B cell (primary cell): ENCODE measurements at regions not wholly inside any gene's neighbourhood (a gene's known extent, or its start where the extent isn't known, plus 50 kb on each side); places are given as distances from the start of the nearest gene placed in this dataset.

Experiments used
- ATAC-seq: fragments of 200-7000 bp; cut with Tn5 transposase; one replicate; pipeline ENCODE4 v1.10.0; 2021; ENCODE audit warnings: low read depth, mild to moderate bottlenecking, moderate number of reproducible peaks, moderate library complexity
- CTCF ChIA-PET: fragments of 350-600 bp; sonication (Branson Sonifier 250); formaldehyde crosslinking; loops from one replicate; lab custom pipeline; 2021; ENCODE audit warnings: antibody characterized with exemption, inconsistent platforms; lab: Charles Lee
- POLR2A ChIA-PET: fragments of 350-600 bp; sonication (Branson Sonifier 250); formaldehyde crosslinking; loops from one replicate; lab custom pipeline; 2021; ENCODE audit warnings: antibody characterized with exemption; lab: Charles Lee
- DNase-seq: peaks from one replicate; pipeline ENCODE4 v3.0.0; 2013
- H2AFZ ChIP-seq: 2 replicates; pipeline ENCODE4 v1.6.1; 2012; ENCODE audit warnings: mild to moderate bottlenecking, low read depth, low read length; ENCODE audit not compliant: insufficient read depth, poor library complexity, severe bottlenecking
- H3K27ac ChIP-seq, 2 donors: 1 replicate in 1 of 2; 2 replicates in 1 of 2; pipeline ENCODE4 v1.5.1; 2012 to 2013; ENCODE audit warnings: low read length in 2 of 2, mild to moderate bottlenecking in 2 of 2, moderate library complexity in 1 of 2
- H3K27me3 ChIP-seq, 4 experiments: fragments of 200-600 bp in 1 of 4; sonication (generic) in 1 of 4; replicated peaks in 1 of 4; 1 replicate in 2 of 4; 2 replicates in 2 of 4; pipeline versions ENCODE4 v1.6.1 to v1.7.0; 2013 to 2016; ENCODE audit warnings: low read length in 3 of 4, mild to moderate bottlenecking in 2 of 4, mixed read lengths in 1 of 4, moderate library complexity in 1 of 4; ENCODE audit not compliant: insufficient read depth in 4 of 4, control insufficient read depth in 3 of 4; ENCODE audit errors: control extremely low read depth in 1 of 4
- H3K36me3 ChIP-seq, 2 experiments: replicated peaks in 1 of 2; 1 replicate in 1 of 2; 2 replicates in 1 of 2; pipeline versions ENCODE4 v1.6.1 to v1.7.1; 2013; ENCODE audit warnings: low read length in 1 of 2; ENCODE audit not compliant: insufficient read depth in 2 of 2, control insufficient read depth in 1 of 2; ENCODE audit errors: control extremely low read depth in 1 of 2, extremely low read depth in 1 of 2
- H3K4me1 ChIP-seq, 2 donors: fragments of 200-600 bp in 1 of 2; sonication (generic) in 1 of 2; 1 replicate in 1 of 2; 2 replicates in 1 of 2; pipeline versions ENCODE4 v1.5.1 to v1.6.1; 2013 to 2017; ENCODE audit warnings: low read length in 2 of 2; ENCODE audit not compliant: control insufficient read depth in 2 of 2, insufficient read depth in 2 of 2
- H3K4me2 ChIP-seq: replicated peaks from 2 replicates; pipeline ENCODE3; 2012; ENCODE audit warnings: mild to moderate bottlenecking, low read depth, low read length; ENCODE audit not compliant: poor library complexity, severe bottlenecking
- H3K4me3 ChIP-seq, 5 experiments: fragments of 200-600 bp in 1 of 5; sonication (generic) in 1 of 5; 1 replicate in 3 of 5; 2 replicates in 2 of 5; pipeline versions ENCODE4 v1.5.1 to v1.7.0; 2011 to 2016; ENCODE audit warnings: low read length in 4 of 5, mild to moderate bottlenecking in 4 of 5, low read depth in 2 of 5, control low read depth in 1 of 5, moderate library complexity in 1 of 5; ENCODE audit not compliant: insufficient read depth in 1 of 5; ENCODE audit errors: control extremely low read depth in 1 of 5, extremely low read depth in 1 of 5
- H3K79me2 ChIP-seq: fragments of 200-600 bp; sonication (generic); one replicate; pipeline ENCODE4 v1.6.0; 2016; ENCODE audit warnings: low read length; ENCODE audit not compliant: control insufficient read depth, insufficient read depth
- H3K9ac ChIP-seq: fragments of 200-600 bp; sonication (generic); 2 replicates; pipeline ENCODE4 v1.6.1; 2017; ENCODE audit warnings: mild to moderate bottlenecking, low read length, moderate library complexity
- H3K9me3 ChIP-seq, 3 donors: one replicate each; pipeline versions ENCODE4 v1.6.1 to v1.7.1; 2013; ENCODE audit warnings: low read length in 2 of 3; ENCODE audit not compliant: control insufficient read depth in 2 of 3, insufficient read depth in 1 of 3; ENCODE audit errors: control extremely low read depth in 1 of 3
- H4K20me1 ChIP-seq: 2 replicates; pipeline ENCODE4 v1.6.0; 2012; ENCODE audit warnings: mild to moderate bottlenecking, low read length; ENCODE audit not compliant: insufficient read depth, control insufficient read depth, poor library complexity, severe bottlenecking
- H3K27ac Mint-ChIP-seq: one replicate; pipeline ENCODE4 v1.8.0; 2021; ENCODE audit warnings: mixed read lengths
- H3K27me3 Mint-ChIP-seq: one replicate; pipeline ENCODE4 v1.8.0; 2021; ENCODE audit warnings: mixed read lengths
- H3K4me1 Mint-ChIP-seq: one replicate; pipeline ENCODE4 v1.8.0; 2021; ENCODE audit warnings: mixed read lengths
- H3K4me3 Mint-ChIP-seq: one replicate; pipeline ENCODE4 v1.8.0; 2021; ENCODE audit warnings: mixed read lengths
- H3K9me3 Mint-ChIP-seq: one replicate; pipeline ENCODE4 v1.8.0; 2022; ENCODE audit warnings: mixed read lengths; ENCODE audit not compliant: insufficient read depth
- EZH2 ChIP-seq: IDR thresholded peaks from 2 replicates; pipeline ENCODE4 v1.6.1; 2012; ENCODE audit warnings: borderline replicate concordance, low read depth, mild to moderate bottlenecking, moderate library complexity, low read length; ENCODE audit not compliant: insufficient read depth, poor library complexity, severe bottlenecking
- WGBS: methylation state at CpG from one replicate; pipeline ENCODE4 v1.1.5; 2013; ENCODE audit warnings: missing lambda C conversion rate; ENCODE audit not compliant: insufficient coverage; 5-methylcytosine and 5-hydroxymethylcytosine counted together
- intact Hi-C: fragments of 100-400 bp; cut with micrococcal nuclease; formaldehyde crosslinking; loops from one replicate; pipeline ENCODE4 v1.10.0; 2022
- TF ChIP-seq, protein P1 (sequence below): fragments of 200-600 bp; IDR thresholded peaks from one replicate; pipeline ENCODE4 v1.8.0; 2022; ENCODE audit warnings: antibody characterized with exemption, mild to moderate bottlenecking

DNA sequence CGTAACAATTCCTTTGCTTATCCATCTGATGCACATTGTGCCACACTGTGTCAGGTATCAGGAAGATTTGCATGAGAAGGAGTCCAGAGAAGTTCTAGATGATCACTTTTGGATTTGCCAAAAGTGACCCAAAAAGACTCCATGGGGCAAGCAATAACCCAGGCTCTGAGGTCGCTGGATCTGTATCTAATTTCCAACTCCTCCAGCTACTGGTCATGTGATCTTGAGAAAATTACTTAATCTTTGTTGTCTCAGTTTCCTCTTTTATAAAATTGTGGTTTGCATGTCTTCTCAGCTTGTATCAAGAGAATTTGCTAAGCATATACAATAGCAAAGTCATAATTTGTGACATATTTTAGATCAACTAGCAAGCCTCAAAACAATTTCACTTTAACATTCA is 61.3 kb upstream of the ITGA4 start:
- Mint-ChIP-seq H3K9me3 (no peaks in the 10 kb centered on the region), H3K4me1 (peaks cover 36% of the 10 kb centered on the region), H3K4me3 (no peak overlapping the region), H3K27me3 (no peaks in the 10 kb centered on the region), H3K27ac (no peak overlapping the region)
- Histone ChIP-seq H3K27me3 (no peaks in the 10 kb centered on the region), H2AFZ (no peak overlapping the region), H3K9ac (no peak overlapping the region), H3K79me2 (no peaks in the 10 kb centered on the region), H3K4me2 (no peak overlapping the region), H3K9me3 (peaks cover 0 to 4% (median 0%) of the 10 kb centered on the region in 3 donors), H3K4me3 (no peak overlapping the region), H3K27ac (no peak overlapping the region), H3K36me3 (no peaks in the 10 kb centered on the region), H4K20me1 (no peaks in the 10 kb centered on the region), H3K4me1 (peaks cover 30 to 38% of the 10 kb centered on the region in 2 donors)
- WGBS: no CpG with 5 or more reads among the region's 2 CpGs
- POLR2A ChIA-PET: interaction anchor here (0.6 kb wide), 1 partner anchor 85 kb away, joined by 4 read pairs; no protein-coding TSS in a partner anchor
- ATAC-seq (no peak), DNase-seq (no peak)
- TF ChIP-seq EZH2: no peak
- TF ChIP-seq, protein P1, sequence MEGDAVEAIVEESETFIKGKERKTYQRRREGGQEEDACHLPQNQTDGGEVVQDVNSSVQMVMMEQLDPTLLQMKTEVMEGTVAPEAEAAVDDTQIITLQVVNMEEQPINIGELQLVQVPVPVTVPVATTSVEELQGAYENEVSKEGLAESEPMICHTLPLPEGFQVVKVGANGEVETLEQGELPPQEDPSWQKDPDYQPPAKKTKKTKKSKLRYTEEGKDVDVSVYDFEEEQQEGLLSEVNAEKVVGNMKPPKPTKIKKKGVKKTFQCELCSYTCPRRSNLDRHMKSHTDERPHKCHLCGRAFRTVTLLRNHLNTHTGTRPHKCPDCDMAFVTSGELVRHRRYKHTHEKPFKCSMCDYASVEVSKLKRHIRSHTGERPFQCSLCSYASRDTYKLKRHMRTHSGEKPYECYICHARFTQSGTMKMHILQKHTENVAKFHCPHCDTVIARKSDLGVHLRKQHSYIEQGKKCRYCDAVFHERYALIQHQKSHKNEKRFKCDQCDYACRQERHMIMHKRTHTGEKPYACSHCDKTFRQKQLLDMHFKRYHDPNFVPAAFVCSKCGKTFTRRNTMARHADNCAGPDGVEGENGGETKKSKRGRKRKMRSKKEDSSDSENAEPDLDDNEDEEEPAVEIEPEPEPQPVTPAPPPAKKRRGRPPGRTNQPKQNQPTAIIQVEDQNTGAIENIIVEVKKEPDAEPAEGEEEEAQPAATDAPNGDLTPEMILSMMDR: no peak
- CTCF ChIA-PET: interaction anchor here (0.9 to 1.4 kb wide), 5 partner anchors 15 to 71 kb away, joined by 3 to 5 read pairs (median 3); partner anchors contain the start of gene ITGA4
- intact Hi-C loops: loop anchor here (2.0 kb wide), 1 partner anchor 15 kb away; no protein-coding TSS in a partner anchor

DNA sequence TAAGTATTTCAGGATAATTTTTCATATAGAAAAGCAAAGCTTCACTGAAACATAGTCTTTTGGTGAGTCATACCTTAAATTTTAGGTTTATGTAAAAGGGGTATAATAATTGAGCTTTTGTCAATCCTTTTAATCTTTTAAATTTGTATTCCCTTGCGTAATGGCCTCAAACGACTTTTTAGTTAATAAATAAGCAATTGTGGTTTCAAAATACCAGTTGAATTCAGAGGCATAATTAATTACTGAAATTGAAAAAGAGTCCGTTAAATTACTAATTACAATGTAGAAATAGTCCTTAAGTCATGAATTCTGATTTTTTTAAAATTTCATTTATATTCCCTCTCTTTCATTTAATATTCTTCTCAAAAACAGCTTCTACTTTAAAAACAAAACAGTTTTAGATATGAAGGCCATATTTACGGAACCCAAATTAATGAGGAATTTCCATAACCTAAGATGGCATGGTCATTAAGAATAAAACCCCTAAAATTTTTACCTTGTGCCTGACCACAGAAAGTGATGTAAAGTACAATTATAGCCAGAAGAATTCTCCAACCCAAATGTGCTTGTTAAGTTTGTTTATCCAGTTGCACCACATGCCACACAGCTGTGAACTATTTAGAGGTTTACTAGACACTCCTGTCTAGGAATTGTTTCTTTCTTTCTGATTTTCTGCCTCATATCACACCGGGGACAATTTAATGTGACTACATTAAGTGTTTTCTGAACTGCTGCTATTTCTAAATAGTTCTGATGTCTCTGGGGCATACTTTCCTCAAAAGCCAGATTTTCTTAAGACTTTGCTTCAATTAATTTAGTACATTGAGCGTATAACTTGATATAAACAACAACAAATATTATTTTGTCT is 60.7 kb upstream of the ITGA4 start:
- CTCF ChIA-PET: interaction anchor here (0.9 to 1.2 kb wide), 3 partner anchors 22 to 61 kb away, joined by 3 to 4 read pairs (median 3); partner anchors contain the start of gene ITGA4
- no peaks in the 10 kb centered on the region for H3K9me3 Mint-ChIP-seq
- peaks cover 30 to 38% of the 10 kb centered on the region in 2 donors for H3K4me1 ChIP-seq
- no peak overlapping the region for H2AFZ ChIP-seq
- H3K9ac ChIP-seq: no peak overlapping the region
- no peak for TF ChIP-seq EZH2
- TF ChIP-seq, protein P1: no peak
- no peak overlapping the region for H3K4me3 Mint-ChIP-seq
- ATAC-seq (no peak), DNase-seq (no peak)
- no CpG with 5 or more reads among the region's 6 CpGs for WGBS
- POLR2A ChIA-PET: no interaction called here
- peaks cover 0 to 4% (median 0%) of the 10 kb centered on the region in 3 donors for H3K9me3 ChIP-seq
- H3K4me1 Mint-ChIP-seq: peaks cover 36% of the 10 kb centered on the region
- H3K27me3 Mint-ChIP-seq: no peaks in the 10 kb centered on the region
- intact Hi-C loops: no loop called here
- no peak overlapping the region for H3K4me2 ChIP-seq
- H3K79me2 ChIP-seq: no peaks in the 10 kb centered on the region
- H3K27me3 ChIP-seq: no peaks in the 10 kb centered on the region
- no peak overlapping the region for H3K27ac ChIP-seq
- H3K4me3 ChIP-seq: no peak overlapping the region
- H4K20me1 ChIP-seq: no peaks in the 10 kb centered on the region
- H3K36me3 ChIP-seq: no peaks in the 10 kb centered on the region
- H3K27ac Mint-ChIP-seq: no peak overlapping the region
